CD4-positive, alpha-beta T cell treated with Interleukin-6 for 4 hours (primary cell): ENCODE measurements at regions not wholly inside any gene's neighbourhood (a gene's known extent, or its start where the extent isn't known, plus 50 kb on each side); places are given as distances from the start of the nearest gene placed in this dataset.

ENCODE experiments used
- DNase-seq: peaks from one replicate; pipeline ENCODE4 v3.0.0-alpha.2; 2020; ENCODE audit warnings: mixed read lengths

- DNase-seq, result no peak
Observed at GRCh38 chr3:27945229-27945628, 223.1 kb upstream of the EOMES start.

- no peak for DNase-seq
Observed at GRCh38 chr3:27960133-27960532, 238.0 kb upstream of the EOMES start.

- DNase-seq, result no peak
Observed at GRCh38 chr3:27963519-27963918, 241.4 kb upstream of the EOMES start.

DNA sequence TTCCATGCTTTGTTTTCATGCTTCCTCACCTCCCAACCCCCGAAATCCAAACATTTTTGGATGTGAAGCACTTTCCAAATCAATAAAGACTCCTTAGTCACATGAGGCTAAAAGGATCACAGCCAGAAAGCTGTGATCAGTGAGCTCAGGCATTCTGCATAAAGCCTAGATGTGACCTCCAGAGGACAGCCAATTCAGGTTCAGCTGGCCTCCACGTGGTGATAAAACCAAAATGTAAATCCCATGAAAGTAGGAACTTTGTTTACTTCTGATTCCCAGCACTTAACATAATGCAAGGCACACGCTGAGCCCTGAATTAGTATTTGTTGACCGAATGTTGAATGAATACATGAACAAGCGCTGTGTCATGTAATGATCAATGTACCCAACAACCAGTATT lies 249.5 kb upstream of the EOMES start:
- no peak for DNase-seq

DNA sequence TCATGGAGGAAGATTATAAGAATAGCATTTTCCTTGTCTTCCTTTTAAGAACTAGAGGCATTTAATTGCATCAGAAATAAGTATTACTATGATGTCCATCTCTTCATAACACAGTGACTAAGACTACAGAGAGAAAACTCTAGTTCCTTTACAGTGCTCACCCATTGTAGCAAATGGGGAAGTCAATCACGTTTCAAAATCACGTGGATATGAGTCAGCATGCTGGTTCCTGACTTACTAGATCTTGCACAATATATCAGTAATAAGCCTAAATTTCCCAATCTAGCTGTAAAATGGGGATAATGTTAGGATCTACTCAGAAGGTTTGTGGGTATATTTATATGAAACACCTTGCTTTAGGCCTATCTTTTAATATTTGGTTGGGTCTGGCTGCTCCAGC lies 254.8 kb upstream of the EOMES start:
- DNase-seq, result no peak

- no peak for DNase-seq
Observed at GRCh38 chr3:27978440-27978839, 256.3 kb upstream of the EOMES start.

DNA sequence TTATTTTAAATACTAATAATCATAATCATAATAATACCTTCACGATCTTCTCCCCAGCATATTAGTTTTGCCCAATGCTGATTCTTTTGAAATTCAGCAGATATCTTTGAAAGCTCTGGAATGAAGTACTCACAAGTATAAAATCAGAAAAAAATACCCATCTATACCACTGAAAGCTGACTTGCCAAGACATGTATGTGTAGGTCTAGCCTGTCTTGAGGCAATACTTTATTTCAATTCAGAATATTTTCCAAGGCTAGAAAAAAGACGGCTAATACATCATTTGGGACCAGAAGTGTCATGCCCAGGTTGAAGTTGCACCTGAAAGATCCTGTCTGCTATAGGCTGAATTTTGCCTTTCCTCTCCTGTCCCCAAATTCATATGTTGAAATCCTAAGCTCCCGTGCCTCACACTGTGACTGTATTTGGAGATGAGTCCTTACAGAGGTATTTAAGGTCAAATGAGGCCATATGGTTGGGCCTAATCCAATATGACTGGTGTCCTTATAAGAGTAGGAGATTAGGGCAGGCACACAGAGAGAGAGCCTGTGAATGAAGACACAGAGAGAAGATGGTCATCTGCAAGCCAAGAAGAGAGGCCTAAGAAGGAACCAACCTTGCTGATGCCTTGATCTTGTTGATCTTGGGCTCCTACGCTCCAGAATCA lies 255.9 kb upstream of the CMC1 start:
- no peak for DNase-seq

DNA sequence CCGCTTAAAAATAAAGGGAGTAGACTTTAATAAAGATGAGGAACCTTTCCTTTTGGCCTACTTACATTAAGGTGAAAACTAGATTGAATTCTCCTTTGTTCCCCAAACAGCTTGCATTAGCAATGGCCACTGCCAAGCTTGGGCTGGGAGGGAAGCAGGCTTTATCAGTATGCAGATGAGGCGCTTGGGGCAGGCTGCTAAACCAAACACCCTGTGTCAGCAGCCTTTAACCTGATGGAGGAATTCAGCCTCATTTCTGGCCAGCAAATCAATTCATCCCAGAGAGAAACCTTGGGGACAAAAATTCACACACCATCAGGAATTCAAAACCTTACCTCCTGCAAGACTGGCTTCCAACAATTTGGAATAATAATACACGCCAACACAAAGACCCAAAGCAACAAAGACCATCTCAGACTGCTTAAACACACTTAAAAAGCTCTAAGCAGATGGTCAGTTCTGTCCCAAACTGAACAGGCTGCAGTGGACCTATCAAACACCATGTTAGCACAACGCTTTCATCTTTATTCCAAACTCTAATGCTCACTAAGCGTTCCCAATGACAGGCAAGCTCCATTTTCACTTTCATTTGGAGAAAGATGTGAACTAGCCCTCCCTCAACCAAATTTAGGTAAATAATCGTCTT lies 255.1 kb upstream of the CMC1 start:
- no peak for DNase-seq

- no peak for DNase-seq
Observed at GRCh38 chr3:27990324-27990723, 251.1 kb upstream of the CMC1 start.

DNA sequence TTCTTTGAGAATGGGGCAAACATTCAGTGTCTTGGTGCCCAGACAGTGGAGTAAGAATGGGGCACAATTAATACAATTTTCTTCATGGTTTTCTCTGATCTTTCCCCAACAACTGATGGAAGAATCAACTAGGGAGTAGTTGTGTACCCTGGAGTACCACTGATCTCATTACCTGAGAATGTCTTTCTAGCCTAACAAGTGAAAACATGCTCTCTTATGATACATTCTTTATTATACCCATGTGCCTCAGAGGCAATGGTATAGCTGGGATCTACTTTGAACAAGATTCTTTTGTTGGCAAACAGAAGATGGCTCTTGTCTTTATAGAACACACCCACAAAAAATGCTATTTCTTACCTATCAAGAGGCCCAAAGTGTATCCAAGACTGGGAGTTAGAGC lies 250.6 kb upstream of the CMC1 start:
- DNase-seq, result no peak

- DNase-seq, result no peak
Observed at GRCh38 chr3:27993051-27993450, 248.4 kb upstream of the CMC1 start.

GRCh38 chr3:28000608-28001007 lies 240.8 kb upstream of the CMC1 start:
- DNase-seq, result no peak

DNA sequence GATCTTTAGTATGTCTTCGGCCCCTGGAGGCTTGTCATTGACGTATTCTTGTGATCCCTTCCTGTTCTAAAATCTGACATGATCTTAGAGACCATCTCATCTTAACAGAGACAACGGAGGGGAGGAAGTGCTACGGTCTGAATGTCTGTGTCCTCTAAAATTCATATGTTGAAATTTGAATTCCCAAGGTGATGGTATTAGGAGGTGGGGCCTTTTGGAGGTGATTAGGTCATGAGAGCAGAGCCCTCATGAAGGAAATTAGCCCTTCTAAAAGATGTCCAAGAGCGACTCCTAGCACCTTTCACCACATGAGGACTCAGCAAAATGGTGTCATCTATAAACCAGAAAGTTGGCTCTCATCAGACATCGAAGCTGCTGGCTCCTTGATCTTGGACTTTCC lies 233.2 kb upstream of the CMC1 start:
- DNase-seq, result no peak

GRCh38 chr3:28012830-28013229 lies 228.6 kb upstream of the CMC1 start:
- no peak for DNase-seq

- DNase-seq, result no peak
Observed at GRCh38 chr3:28013864-28014473, 227.4 kb upstream of the CMC1 start.

GRCh38 chr3:28018925-28019718 lies 222.3 kb upstream of the CMC1 start:
- DNase-seq, result no peak

DNA sequence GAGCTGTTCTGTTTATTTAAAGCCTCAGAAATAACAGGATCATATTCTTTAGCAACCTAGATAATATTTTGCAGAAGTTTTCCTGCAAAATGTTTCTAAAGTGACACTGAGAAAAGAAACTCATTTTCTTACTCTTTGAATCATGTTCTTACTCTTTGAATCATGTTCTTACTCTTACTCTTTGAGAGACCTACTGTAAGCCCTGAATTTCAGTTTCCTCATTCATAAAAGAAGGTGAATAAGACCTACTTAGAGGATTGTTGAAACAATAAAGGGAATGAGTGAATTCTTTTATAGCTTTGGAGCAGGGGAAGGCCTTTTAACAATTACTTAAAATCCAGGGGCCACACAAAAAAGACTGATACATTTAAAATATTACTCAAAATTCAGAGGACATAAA lies 221.7 kb upstream of the CMC1 start:
- no peak for DNase-seq

GRCh38 chr3:28022916-28023315 lies 218.5 kb upstream of the CMC1 start:
- DNase-seq, result no peak

GRCh38 chr3:28028554-28028953 lies 212.9 kb upstream of the CMC1 start:
- DNase-seq, result no peak

DNA sequence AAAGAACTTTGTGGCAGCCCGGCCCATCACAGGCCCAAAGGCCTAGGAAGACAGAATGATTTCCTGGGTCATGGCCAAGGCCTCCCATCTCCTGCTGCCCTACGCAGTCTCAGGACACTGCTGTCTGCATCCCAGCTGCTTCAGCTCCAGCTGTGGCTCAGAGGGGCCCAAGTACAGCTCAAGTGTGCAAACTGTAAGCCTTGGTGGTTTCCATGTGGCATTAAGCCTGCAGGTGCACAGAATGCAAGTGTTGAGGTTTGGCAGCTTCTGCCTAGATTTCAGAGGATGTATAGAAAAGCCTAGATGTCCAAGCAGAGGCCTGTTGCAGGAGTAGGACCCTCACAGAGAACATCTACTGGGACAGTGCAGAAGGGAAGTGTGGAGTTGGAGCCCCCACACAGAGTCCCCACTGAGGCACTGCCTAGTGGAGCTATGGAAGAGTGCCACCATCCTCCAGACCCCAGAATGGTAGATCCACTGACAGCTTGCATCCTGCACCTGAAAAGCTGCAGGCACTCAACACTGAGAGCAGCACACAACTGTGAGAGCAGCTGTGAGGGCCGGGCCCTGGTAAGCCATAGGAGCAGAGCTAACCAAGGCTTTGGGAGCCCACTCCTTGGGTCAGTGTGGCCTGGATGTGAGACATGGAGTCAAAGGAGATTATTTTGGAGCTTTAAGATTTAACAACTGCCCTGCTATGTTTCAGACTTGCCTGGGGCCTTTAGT lies 208.2 kb upstream of the CMC1 start:
- DNase-seq, result no peak

DNA sequence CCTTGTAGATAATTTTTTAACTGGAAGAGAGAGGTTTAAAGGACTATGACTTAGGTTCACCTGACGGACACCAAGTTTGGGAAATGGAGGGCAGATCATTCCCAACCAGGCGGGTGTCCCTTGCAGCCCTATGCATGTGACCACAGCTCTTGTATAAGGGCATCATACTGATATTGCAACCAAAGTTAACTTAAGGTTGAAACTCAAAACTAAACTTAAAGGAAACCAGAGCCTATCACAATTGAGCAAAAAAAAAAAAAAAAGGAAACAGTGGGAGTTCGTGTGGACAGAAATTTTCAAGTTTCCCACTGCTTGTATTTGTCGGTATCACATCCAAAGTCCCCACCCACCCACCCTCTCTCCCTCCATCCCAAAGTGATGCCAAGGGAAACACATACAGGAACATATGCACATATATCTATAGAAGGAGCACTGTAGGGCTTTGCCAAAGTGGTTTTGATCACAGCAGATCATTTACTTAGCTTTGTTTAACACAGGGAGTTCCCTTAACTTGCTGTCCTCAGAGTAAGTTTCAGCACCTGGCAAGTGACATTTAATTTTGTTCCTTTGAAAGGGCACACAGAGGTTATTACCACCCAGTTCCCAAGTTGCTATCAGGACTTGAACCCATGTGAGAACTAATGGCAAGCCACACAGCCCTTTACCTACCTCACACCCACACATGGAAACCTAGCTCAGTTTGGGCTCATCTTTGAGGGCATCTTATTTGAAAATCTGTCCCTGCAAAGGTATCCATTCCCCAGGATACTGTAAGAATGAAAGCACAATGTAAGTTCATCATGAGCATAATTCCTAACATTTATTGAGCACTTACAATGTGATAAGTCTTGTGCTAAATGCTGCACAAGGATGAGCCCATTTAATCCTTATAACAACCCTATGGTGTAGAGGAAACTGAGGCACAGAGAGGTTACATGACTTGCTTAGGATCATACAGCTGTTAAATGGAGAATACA lies 204.5 kb upstream of the CMC1 start:
- DNase-seq, result no peak

GRCh38 chr3:28039234-28039633 lies 202.2 kb upstream of the CMC1 start:
- no peak for DNase-seq
